ENCODE measurements at regions not wholly inside any gene's neighbourhood (a gene's known extent, or its start where the extent isn't known, plus 50 kb on each side); places are given as distances from the start of the nearest gene placed in this dataset.

- Histone ChIP-seq H3K27ac (ENCODE audit: extremely low read length, insufficient read depth, low read length) (no peak overlapping the region), H3K4me1 (ENCODE audit: insufficient read depth, low read length) (no peaks in the 10 kb centered on the region), H3K9ac (ENCODE audit: insufficient read depth, low read depth, low read length) (no peak overlapping the region), H4K20me1 (ENCODE audit: insufficient read depth, low read length) (no peaks in the 10 kb centered on the region), H2AFZ (ENCODE audit: low read length) (no peak overlapping the region), H3K4me3 (replicated peaks in 1 of 3; ENCODE audit: insufficient read depth in 1 of 3, low read depth in 2 of 3, low read length in 3 of 3) (no peak overlapping the region), H3K79me2 (ENCODE audit: insufficient read depth, low read length) (no peaks in the 10 kb centered on the region), H3K9me3 (ENCODE audit: low read length) (no peaks in the 10 kb centered on the region), H3K4me2 (ENCODE audit: low read depth, low read length) (no peak overlapping the region), H3K27me3 (ENCODE audit: control insufficient read depth in 1 of 2, insufficient read depth in 2 of 2, low read length in 2 of 2) (no peaks in the 10 kb centered on the region), H3K36me3 (replicated peaks in 1 of 2; ENCODE audit: control insufficient read depth in 1 of 2, insufficient read depth in 2 of 2, low read length in 2 of 2) (no peaks in the 10 kb centered on the region)
- ChIA-PET POLR2A (no interaction called here), CTCF (ENCODE audit: low intra/inter-chr PET ratio, low total read pairs) (no interaction called here)
- DNase-seq (ENCODE audit: low spot score) (no peak), ATAC-seq (no peak), FAIRE-seq (no peak)
- intact Hi-C loops (cut with micrococcal nuclease; ENCODE audit: unreplicated experiment): no loop called here
- no TSS peak for BruUV-seq (replicated peaks)
- TF ChIP-seq ZNF772 (CRISPR knock-in tag; IDR thresholded peaks at IDR 0.05): no peak
- no peak for TF ChIP-seq HOXA7 (CRISPR knock-in tag; IDR thresholded peaks at IDR 0.05)
- TF ChIP-seq UBTF (CRISPR knock-in tag; IDR thresholded peaks at IDR 0.05): no peak
- TF ChIP-seq TERF1 (CRISPR knock-in tag; IDR thresholded peaks at IDR 0.05): no peak
- no peak for TF ChIP-seq SIX1 (CRISPR knock-in tag; IDR thresholded peaks at IDR 0.05; ENCODE audit: borderline replicate concordance)
- TF ChIP-seq GTF2F1 (IDR thresholded peaks at IDR 0.05; ENCODE audit: low read length): no peak
- TF ChIP-seq ZNF598 (CRISPR knock-in tag; IDR thresholded peaks at IDR 0.05; ENCODE audit: borderline replicate concordance): no peak
- TF ChIP-seq ZNF724P (CRISPR knock-in tag; IDR thresholded peaks at IDR 0.05; ENCODE audit: borderline replicate concordance): no peak
- no peak for TF ChIP-seq PAXIP1 (CRISPR knock-in tag; conservative IDR thresholded peaks at IDR 0.05)
- TF ChIP-seq ZNF292 (CRISPR knock-in tag; IDR thresholded peaks at IDR 0.05; ENCODE audit: borderline replicate concordance, low read depth): no peak
- no peak for TF ChIP-seq STAG1 (CRISPR knock-in tag; IDR thresholded peaks at IDR 0.05)
- TF ChIP-seq NR0B2 (CRISPR knock-in tag; IDR thresholded peaks at IDR 0.05): no peak
- no peak for TF ChIP-seq ZNF34 (CRISPR knock-in tag; IDR thresholded peaks at IDR 0.05; ENCODE audit: borderline replicate concordance)
- no peak for TF ChIP-seq ZSCAN21 (CRISPR knock-in tag; IDR thresholded peaks at IDR 0.05; ENCODE audit: borderline replicate concordance)
- TF ChIP-seq NR2C2 (CRISPR knock-in tag; IDR thresholded peaks at IDR 0.05; ENCODE audit: borderline replicate concordance): no peak
- no peak for TF ChIP-seq ZBTB7A (CRISPR knock-in tag; IDR thresholded peaks at IDR 0.05)
- TF ChIP-seq ZNF180 (CRISPR knock-in tag; IDR thresholded peaks at IDR 0.05; ENCODE audit: borderline replicate concordance, low read depth): no peak
- in situ Hi-C loops (cut with HindIII; ENCODE audit: extremely low pct_ligation_motif_present, low pct_unique_long_range_greater_than_20kb): no loop called here
Observed at GRCh38 chrX:88881536-88881935, 134.5 kb downstream of the CPXCR1 start.

Measured in HepG2 (cell line).